Sigmoid colon (tissue), 4 donors: ENCODE measurements at regions not wholly inside any gene's neighbourhood (a gene's known extent, or its start where the extent isn't known, plus 50 kb on each side); places are given as distances from the start of the nearest gene placed in this dataset.

ENCODE experiments used
- CTCF ChIP-seq, 4 experiments: fragments of 450-650 bp in 3 of 4; fragments of 200-600 bp in 1 of 4; IDR thresholded peaks; one replicate each; pipeline ENCODE4 v1.5.1; 2016 to 2019; ENCODE audit warnings: antibody characterized with exemption in 4 of 4, mild to moderate bottlenecking in 3 of 4, moderate library complexity in 2 of 4
- EP300 ChIP-seq, 4 donors: sonication (generic); formaldehyde crosslinking; IDR thresholded peaks; one replicate each; pipeline ENCODE4 v1.6.1; 2017; ENCODE audit warnings: antibody characterized with exemption in 4 of 4
- POLR2A ChIP-seq, 2 donors: fragments of 450-650 bp; IDR thresholded peaks; one replicate each; pipeline ENCODE4 v1.6.1; 2016; ENCODE audit warnings: antibody characterized with exemption in 2 of 2, mild to moderate bottlenecking in 2 of 2, moderate library complexity in 2 of 2
- POLR2AphosphoS5 ChIP-seq, 4 donors: sonication (generic); formaldehyde crosslinking; IDR thresholded peaks; one replicate each; pipeline ENCODE4 v1.6.1; 2017; ENCODE audit warnings: antibody characterized with exemption in 4 of 4

- TF ChIP-seq EP300 (IDR thresholded peaks at IDR 0.05) (no peak), POLR2AphosphoS5 (IDR thresholded peaks at IDR 0.05) (no peak), CTCF (IDR thresholded peaks at IDR 0.05) (no peak), POLR2A (IDR thresholded peaks at IDR 0.05) (no peak)
Observed at GRCh38 chr13:63551731-63552130, 2136.1 kb upstream of the PCDH20 start.
